A549 (cell line): ENCODE measurements at regions not wholly inside any gene's neighbourhood (a gene's known extent, or its start where the extent isn't known, plus 50 kb on each side); places are given as distances from the start of the nearest gene placed in this dataset.

Source experiments
- ATAC-seq, 2 experiments: fragments of 200-7000 bp in 1 of 2; fragments of >200 bp in 1 of 2; cut with Nextera tagmentation in 1 of 2; cut with Tn5 transposase in 1 of 2; 3 replicates each; pipeline versions ENCODE4 v1.8.0 to v1.9.1; 2018 to 2020; ENCODE audit warnings: mild to moderate bottlenecking in 1 of 2, moderate library complexity in 1 of 2
- CTCF ChIA-PET: fragments of 300-600 bp; sonication (Branson Sonifier 250); formaldehyde crosslinking; extraction: SDS; loops from one replicate; lab custom pipeline; 2021; ENCODE audit warnings: antibody characterized with exemption, inconsistent platforms; lab: Yijun Ruan, JAX
- POLR2A ChIA-PET: fragments of 350-600 bp; formaldehyde crosslinking; extraction: SDS; loops from one replicate; lab custom pipeline; 2021; ENCODE audit warnings: antibody characterized with exemption, inconsistent platforms; lab: Yijun Ruan, JAX
- DNase-seq, 2 experiments: peaks; one replicate each; pipeline versions ENCODE4 v3.0.0 to v3.0.0-alpha.2; 2011 to 2016; ENCODE audit warnings: low read depth in 1 of 2, low spot score in 1 of 2
- FAIRE-seq: peaks from 2 replicates; lab custom pipeline; 2011; peaks lifted over from hg19 to GRCh38; lab: Jason Lieb, UNC
- H3K27ac ChIP-seq, 2 experiments: fragments of >200 bp; sonication (Bioruptor Twin); formaldehyde crosslinking; 3 replicates each; pipeline ENCODE4 v1.5.1; 2016 to 2017
- H3K4me1 ChIP-seq: fragments of >200 bp; sonication (Bioruptor Twin); formaldehyde crosslinking; 3 replicates; pipeline ENCODE4 v1.6.1; 2016
- H3K4me2 ChIP-seq: fragments of >200 bp; sonication (Bioruptor Twin); formaldehyde crosslinking; 3 replicates; pipeline ENCODE4 v1.6.1; 2016
- H3K4me3 ChIP-seq: fragments of >200 bp; sonication (Bioruptor Twin); formaldehyde crosslinking; 3 replicates; pipeline ENCODE4 v1.5.1; 2016
- H3K9me3 ChIP-seq: fragments of >200 bp; sonication (Bioruptor Twin); formaldehyde crosslinking; 3 replicates; pipeline ENCODE4 v1.6.1; 2016
- CBX2 ChIP-seq: fragments of 200-600 bp; sonication (generic); IDR thresholded peaks from 2 replicates; pipeline ENCODE4 v1.6.1; 2016; ENCODE audit warnings: low read depth, mild to moderate bottlenecking, borderline replicate concordance
- CBX8 ChIP-seq: fragments of 200-600 bp; sonication (generic); IDR thresholded peaks from 2 replicates; pipeline ENCODE4 v1.6.1; 2016
- CEBPB ChIP-seq, 2 experiments: fragments of >200 bp in 1 of 2; sonication (Bioruptor Twin) in 1 of 2; formaldehyde crosslinking in 1 of 2; IDR thresholded peaks; 2 replicates each; pipeline ENCODE4 v1.6.1; 2012 to 2016
- EHMT2 ChIP-seq: fragments of 200-600 bp; sonication (generic); IDR thresholded peaks from 2 replicates; pipeline ENCODE4 v1.6.1; 2016; ENCODE audit warnings: antibody characterized with exemption, low read depth, mild to moderate bottlenecking, moderate library complexity
- EP300 ChIP-seq, 2 experiments: fragments of >200 bp; sonication (Bioruptor Twin); formaldehyde crosslinking; IDR thresholded peaks; 2 replicates in 1 of 2; 3 replicates in 1 of 2; pipeline ENCODE4 v1.6.1; 2016 to 2017
- ESRRA ChIP-seq: fragments of 150-350 bp; IDR thresholded peaks from 2 replicates; pipeline ENCODE4 v1.6.1; 2014; ENCODE audit warnings: mild to moderate bottlenecking, low read length, borderline replicate concordance
- FOXS1 ChIP-seq: fragments of 250-450 bp; sonication (Bioruptor Pico); IDR thresholded peaks from 2 replicates; pipeline ENCODE4 v1.5.0; 2020; ENCODE audit warnings: mild to moderate bottlenecking, moderate library complexity
- GATA3 ChIP-seq: IDR thresholded peaks from 2 replicates; pipeline ENCODE4 v1.6.1; 2012; ENCODE audit warnings: borderline replicate concordance
- HEYL ChIP-seq: fragments of 250-450 bp; sonication (Bioruptor Pico); IDR thresholded peaks from 2 replicates; pipeline ENCODE4 v1.8.0; 2021; ENCODE audit warnings: mild to moderate bottlenecking, moderate library complexity
- HOXA7 ChIP-seq: fragments of 250-450 bp; sonication (Bioruptor Pico); IDR thresholded peaks from 2 replicates; pipeline ENCODE4 v1.5.0; 2020; ENCODE audit warnings: mild to moderate bottlenecking, moderate library complexity
- HOXB13 ChIP-seq: fragments of 250-450 bp; sonication (Bioruptor Pico); IDR thresholded peaks from 2 replicates; pipeline ENCODE4 v1.5.0; 2020; ENCODE audit warnings: low read depth, mild to moderate bottlenecking, moderate library complexity
- HOXB5 ChIP-seq: fragments of 250-450 bp; sonication (Bioruptor Pico); IDR thresholded peaks from 2 replicates; pipeline ENCODE4 v1.5.0; 2020; ENCODE audit warnings: mild to moderate bottlenecking, moderate library complexity
- JUN ChIP-seq, 2 experiments: fragments of >200 bp; sonication (Bioruptor Twin); formaldehyde crosslinking; IDR thresholded peaks; 2 replicates in 1 of 2; 3 replicates in 1 of 2; pipeline ENCODE4 v1.6.1; 2016 to 2017
- MAFK ChIP-seq: fragments of 450-650 bp; IDR thresholded peaks from 2 replicates; pipeline ENCODE4 v1.6.1; 2014; ENCODE audit not compliant: partially characterized antibody
- MAZ ChIP-seq: fragments of 150-350 bp; IDR thresholded peaks from 2 replicates; pipeline ENCODE4 v1.6.1; 2014; ENCODE audit warnings: antibody characterized with exemption, low read depth, low read length, borderline replicate concordance
- NFE2L2 ChIP-seq: fragments of 150-350 bp; conservative IDR thresholded peaks from 2 replicates; pipeline ENCODE4 v1.6.1; 2014; ENCODE audit warnings: low read length
- NR3C1 ChIP-seq: fragments of >200 bp; sonication (Bioruptor Twin); formaldehyde crosslinking; IDR thresholded peaks from 3 replicates; pipeline ENCODE4 v1.6.1; 2017
- RARB ChIP-seq: fragments of 250-450 bp; sonication (Bioruptor Pico); IDR thresholded peaks from 2 replicates; pipeline ENCODE4 v1.8.0; 2021; ENCODE audit warnings: mild to moderate bottlenecking, moderate library complexity
- RCOR1 ChIP-seq: fragments of 150-350 bp; IDR thresholded peaks from 2 replicates; pipeline ENCODE4 v1.6.1; 2014; ENCODE audit warnings: antibody characterized with exemption, low read length, low read depth
- SMC3 ChIP-seq: fragments of >200 bp; sonication (Bioruptor Twin); formaldehyde crosslinking; IDR thresholded peaks from 3 replicates; pipeline ENCODE4 v1.6.1; 2018; ENCODE audit warnings: inconsistent platforms
- TFCP2L1 ChIP-seq: fragments of 250-450 bp; sonication (Bioruptor Pico); IDR thresholded peaks from 2 replicates; pipeline ENCODE4 v1.5.0; 2021; ENCODE audit warnings: mild to moderate bottlenecking
- ZNF302 ChIP-seq: fragments of 250-450 bp; sonication (Bioruptor Pico); IDR thresholded peaks from 2 replicates; pipeline ENCODE4 v1.9.0; 2021; ENCODE audit warnings: inconsistent platforms, mild to moderate bottlenecking, moderate library complexity
- WGBS: methylation state at CpG from one replicate; pipeline ENCODE4 v1.1.6; 2017; ENCODE audit errors: missing lambda C conversion rate; 5-methylcytosine and 5-hydroxymethylcytosine counted together
- TF ChIP-seq, protein P1 (sequence below): fragments of 450-650 bp; IDR thresholded peaks from 2 replicates; pipeline ENCODE4 v1.6.1; 2014; ENCODE audit warnings: antibody characterized with exemption
- TF ChIP-seq, protein P2 (sequence below): fragments of 250-450 bp; sonication (Bioruptor Pico); IDR thresholded peaks from 2 replicates; pipeline ENCODE4 v1.5.0; 2020; ENCODE audit warnings: low read depth, mild to moderate bottlenecking, moderate library complexity
- TF ChIP-seq, protein P3 (sequence below): fragments of 200-600 bp; sonication (generic); IDR thresholded peaks from 2 replicates; pipeline ENCODE4 v1.6.1; 2016; ENCODE audit warnings: antibody characterized with exemption, mild to moderate bottlenecking, moderate library complexity
- TF ChIP-seq, protein P4 (sequence below): fragments of >200 bp; sonication (Bioruptor Twin); formaldehyde crosslinking; IDR thresholded peaks from 2 replicates; pipeline ENCODE4 v1.6.1; 2016

DNA sequence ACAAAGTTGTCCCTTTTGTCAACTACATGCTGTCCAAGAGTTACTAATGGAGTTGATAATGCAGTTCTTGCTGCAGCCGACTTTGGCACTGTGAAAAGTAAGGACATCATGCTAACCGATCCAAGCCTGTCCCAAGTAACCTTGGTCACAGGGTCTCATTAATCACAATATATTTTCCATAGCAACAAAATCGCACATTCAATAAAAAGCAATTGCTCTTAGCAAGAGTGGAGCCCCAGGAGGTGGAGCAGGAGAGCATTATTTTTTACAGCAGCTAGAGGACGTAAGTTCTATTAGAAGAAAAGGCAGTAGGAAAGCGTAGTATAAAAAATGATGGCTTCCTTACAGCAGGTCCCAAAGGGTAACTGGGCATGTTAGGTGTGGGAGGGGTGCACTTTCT is 570.3 kb downstream of the EBF1 start:
- no peak for DNase-seq
- TF ChIP-seq, protein P1, sequence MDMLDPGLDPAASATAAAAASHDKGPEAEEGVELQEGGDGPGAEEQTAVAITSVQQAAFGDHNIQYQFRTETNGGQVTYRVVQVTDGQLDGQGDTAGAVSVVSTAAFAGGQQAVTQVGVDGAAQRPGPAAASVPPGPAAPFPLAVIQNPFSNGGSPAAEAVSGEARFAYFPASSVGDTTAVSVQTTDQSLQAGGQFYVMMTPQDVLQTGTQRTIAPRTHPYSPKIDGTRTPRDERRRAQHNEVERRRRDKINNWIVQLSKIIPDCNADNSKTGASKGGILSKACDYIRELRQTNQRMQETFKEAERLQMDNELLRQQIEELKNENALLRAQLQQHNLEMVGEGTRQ = no peak
- TF ChIP-seq HOXB13 (CRISPR knock-in tag) (no peak), HOXB5 (CRISPR knock-in tag) (no peak), MAZ (no peak), SMC3 (no peak), JUN (IDR thresholded peaks at IDR 0.05) (no peak), CEBPB (IDR thresholded peaks at IDR 0.05) (no peak), FOXS1 (CRISPR knock-in tag) (no peak), RARB (no peak), CBX8 (no peak), EP300 (IDR thresholded peaks at IDR 0.05) (no peak), MAFK (no peak), TFCP2L1 (CRISPR knock-in tag) (no peak), NFE2L2 (no peak), RCOR1 (no peak), HOXA7 (CRISPR knock-in tag) (no peak)
- TF ChIP-seq, protein P2, sequence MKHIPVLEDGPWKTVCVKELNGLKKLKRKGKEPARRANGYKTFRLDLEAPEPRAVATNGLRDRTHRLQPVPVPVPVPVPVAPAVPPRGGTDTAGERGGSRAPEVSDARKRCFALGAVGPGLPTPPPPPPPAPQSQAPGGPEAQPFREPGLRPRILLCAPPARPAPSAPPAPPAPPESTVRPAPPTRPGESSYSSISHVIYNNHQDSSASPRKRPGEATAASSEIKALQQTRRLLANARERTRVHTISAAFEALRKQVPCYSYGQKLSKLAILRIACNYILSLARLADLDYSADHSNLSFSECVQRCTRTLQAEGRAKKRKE (CRISPR knock-in tag) = no peak
- TF ChIP-seq, protein P3, sequence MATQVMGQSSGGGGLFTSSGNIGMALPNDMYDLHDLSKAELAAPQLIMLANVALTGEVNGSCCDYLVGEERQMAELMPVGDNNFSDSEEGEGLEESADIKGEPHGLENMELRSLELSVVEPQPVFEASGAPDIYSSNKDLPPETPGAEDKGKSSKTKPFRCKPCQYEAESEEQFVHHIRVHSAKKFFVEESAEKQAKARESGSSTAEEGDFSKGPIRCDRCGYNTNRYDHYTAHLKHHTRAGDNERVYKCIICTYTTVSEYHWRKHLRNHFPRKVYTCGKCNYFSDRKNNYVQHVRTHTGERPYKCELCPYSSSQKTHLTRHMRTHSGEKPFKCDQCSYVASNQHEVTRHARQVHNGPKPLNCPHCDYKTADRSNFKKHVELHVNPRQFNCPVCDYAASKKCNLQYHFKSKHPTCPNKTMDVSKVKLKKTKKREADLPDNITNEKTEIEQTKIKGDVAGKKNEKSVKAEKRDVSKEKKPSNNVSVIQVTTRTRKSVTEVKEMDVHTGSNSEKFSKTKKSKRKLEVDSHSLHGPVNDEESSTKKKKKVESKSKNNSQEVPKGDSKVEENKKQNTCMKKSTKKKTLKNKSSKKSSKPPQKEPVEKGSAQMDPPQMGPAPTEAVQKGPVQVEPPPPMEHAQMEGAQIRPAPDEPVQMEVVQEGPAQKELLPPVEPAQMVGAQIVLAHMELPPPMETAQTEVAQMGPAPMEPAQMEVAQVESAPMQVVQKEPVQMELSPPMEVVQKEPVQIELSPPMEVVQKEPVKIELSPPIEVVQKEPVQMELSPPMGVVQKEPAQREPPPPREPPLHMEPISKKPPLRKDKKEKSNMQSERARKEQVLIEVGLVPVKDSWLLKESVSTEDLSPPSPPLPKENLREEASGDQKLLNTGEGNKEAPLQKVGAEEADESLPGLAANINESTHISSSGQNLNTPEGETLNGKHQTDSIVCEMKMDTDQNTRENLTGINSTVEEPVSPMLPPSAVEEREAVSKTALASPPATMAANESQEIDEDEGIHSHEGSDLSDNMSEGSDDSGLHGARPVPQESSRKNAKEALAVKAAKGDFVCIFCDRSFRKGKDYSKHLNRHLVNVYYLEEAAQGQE = no peak
- no peak overlapping the region for H3K27ac ChIP-seq
- no peak for ATAC-seq
- no peak overlapping the region for H3K4me3 ChIP-seq
- H3K9me3 ChIP-seq = no peaks in the 10 kb centered on the region
- WGBS = 11% methylated on average over 5 of the region's 5 CpGs
- no peaks in the 10 kb centered on the region for H3K4me1 ChIP-seq
- CTCF ChIA-PET = interaction anchor here (0.6 to 1.0 kb wide), 2 partner anchors 10 to 360 kb away, joined by 3 read pairs; no protein-coding TSS in a partner anchor
- no peak overlapping the region for H3K4me2 ChIP-seq
- POLR2A ChIA-PET = no interaction called here
- no peak for FAIRE-seq

DNA sequence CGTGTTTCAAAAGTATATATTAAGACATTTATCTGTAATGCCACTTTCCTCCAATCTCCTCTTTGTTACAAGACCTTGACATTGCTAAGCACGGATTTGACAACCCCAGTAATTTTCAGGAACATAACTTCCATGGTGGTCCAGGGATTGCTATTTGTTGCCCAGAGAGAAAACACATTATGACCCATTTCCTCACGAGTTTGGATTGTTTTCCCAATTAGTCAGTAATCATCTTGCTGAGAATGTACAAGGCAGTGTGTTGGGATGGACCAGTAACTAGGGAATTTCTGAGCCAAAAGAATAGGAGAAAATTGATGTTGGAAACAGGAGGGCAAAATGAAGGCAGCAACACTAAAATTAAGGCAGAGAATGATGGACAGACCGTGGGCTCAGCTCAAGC is 574.1 kb downstream of the EBF1 start:
- no peak overlapping the region for H3K27ac ChIP-seq
- CTCF ChIA-PET = no interaction called here
- no peak for TF ChIP-seq CBX2
- no peak for TF ChIP-seq ESRRA
- TF ChIP-seq NFE2L2 = no peak
- TF ChIP-seq CBX8 = no peak
- no peak for TF ChIP-seq HEYL (CRISPR knock-in tag)
- TF ChIP-seq ZNF302 = no peak
- no peak for TF ChIP-seq NR3C1
- no peak for TF ChIP-seq GATA3
- no peak for TF ChIP-seq MAZ
- TF ChIP-seq HOXB5 (CRISPR knock-in tag) = no peak
- TF ChIP-seq EHMT2 = no peak
- TF ChIP-seq, protein P4, sequence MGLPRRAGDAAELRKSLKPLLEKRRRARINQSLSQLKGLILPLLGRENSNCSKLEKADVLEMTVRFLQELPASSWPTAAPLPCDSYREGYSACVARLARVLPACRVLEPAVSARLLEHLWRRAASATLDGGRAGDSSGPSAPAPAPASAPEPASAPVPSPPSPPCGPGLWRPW = no peak
- FAIRE-seq (no peak), DNase-seq (no peak), ATAC-seq (no peak)
- H3K4me1 ChIP-seq = no peaks in the 10 kb centered on the region
- no peak overlapping the region for H3K4me2 ChIP-seq
- 0% methylated on average over 4 of the region's 4 CpGs for WGBS
- H3K9me3 ChIP-seq = no peaks in the 10 kb centered on the region
- H3K4me3 ChIP-seq = no peak overlapping the region
- POLR2A ChIA-PET = no interaction called here
